Esophagus squamous epithelium (tissue), 4 donors: ENCODE measurements at regions not wholly inside any gene's neighbourhood (a gene's known extent, or its start where the extent isn't known, plus 50 kb on each side); places are given as distances from the start of the nearest gene placed in this dataset.

Source experiments
- POLR2A ChIP-seq, 4 donors: fragments of 450-650 bp; IDR thresholded peaks; one replicate each; pipeline ENCODE4 v1.6.1; 2017; ENCODE audit warnings: antibody characterized with exemption in 4 of 4, mild to moderate bottlenecking in 4 of 4, moderate library complexity in 3 of 4
- TF ChIP-seq, protein P1 (sequence below), 6 experiments: fragments of 450-650 bp in 4 of 6; fragments of 200-600 bp in 2 of 6; sonication (generic) in 2 of 6; IDR thresholded peaks; one replicate each; pipeline ENCODE4 v1.5.1; 2016 to 2019; ENCODE audit warnings: antibody characterized with exemption in 6 of 6, mild to moderate bottlenecking in 4 of 6, moderate library complexity in 4 of 6

- TF ChIP-seq, protein P1, sequence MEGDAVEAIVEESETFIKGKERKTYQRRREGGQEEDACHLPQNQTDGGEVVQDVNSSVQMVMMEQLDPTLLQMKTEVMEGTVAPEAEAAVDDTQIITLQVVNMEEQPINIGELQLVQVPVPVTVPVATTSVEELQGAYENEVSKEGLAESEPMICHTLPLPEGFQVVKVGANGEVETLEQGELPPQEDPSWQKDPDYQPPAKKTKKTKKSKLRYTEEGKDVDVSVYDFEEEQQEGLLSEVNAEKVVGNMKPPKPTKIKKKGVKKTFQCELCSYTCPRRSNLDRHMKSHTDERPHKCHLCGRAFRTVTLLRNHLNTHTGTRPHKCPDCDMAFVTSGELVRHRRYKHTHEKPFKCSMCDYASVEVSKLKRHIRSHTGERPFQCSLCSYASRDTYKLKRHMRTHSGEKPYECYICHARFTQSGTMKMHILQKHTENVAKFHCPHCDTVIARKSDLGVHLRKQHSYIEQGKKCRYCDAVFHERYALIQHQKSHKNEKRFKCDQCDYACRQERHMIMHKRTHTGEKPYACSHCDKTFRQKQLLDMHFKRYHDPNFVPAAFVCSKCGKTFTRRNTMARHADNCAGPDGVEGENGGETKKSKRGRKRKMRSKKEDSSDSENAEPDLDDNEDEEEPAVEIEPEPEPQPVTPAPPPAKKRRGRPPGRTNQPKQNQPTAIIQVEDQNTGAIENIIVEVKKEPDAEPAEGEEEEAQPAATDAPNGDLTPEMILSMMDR (IDR thresholded peaks at IDR 0.05): no peak
- TF ChIP-seq POLR2A (IDR thresholded peaks at IDR 0.05): no peak
Measured at GRCh38 chr16:55152875-55153390, 171.1 kb upstream of the IRX6 start.
